MM.1S (cell line): ENCODE measurements at regions not wholly inside any gene's neighbourhood (a gene's known extent, or its start where the extent isn't known, plus 50 kb on each side); places are given as distances from the start of the nearest gene placed in this dataset.

Source experiments
- CTCF ChIP-seq: fragments of 300-600 bp; sonication (generic); IDR thresholded peaks from 2 replicates; pipeline ENCODE4 v1.5.1; 2016; ENCODE audit warnings: antibody characterized with exemption, low read length, mixed read lengths
- EZH2 ChIP-seq: fragments of 300-600 bp; sonication (generic); optimal IDR thresholded peaks from 2 replicates; pipeline ENCODE3; 2017; ENCODE audit warnings: low read depth, mild to moderate bottlenecking, antibody characterized with exemption, low read length, mixed read lengths
- EZH2phosphoT487 ChIP-seq: fragments of 300-600 bp; sonication (generic); IDR thresholded peaks from 2 replicates; pipeline ENCODE4 v1.6.1; 2018; ENCODE audit warnings: antibody characterized with exemption, low read length

GRCh38 chr9:96031916-96032534 is 156.5 kb downstream of the ERCC6L2 start:
- TF ChIP-seq CTCF (no peak), EZH2 (no peak), EZH2phosphoT487 (no peak)
